ENCODE measurements at regions not wholly inside any gene's neighbourhood (a gene's known extent, or its start where the extent isn't known, plus 50 kb on each side); places are given as distances from the start of the nearest gene placed in this dataset.
"Not testable (repeated sequence)": the region's sequence is repeated elsewhere in the genome, so short reads cannot be mapped to it uniquely, and the experiment has no call there.

DNA sequence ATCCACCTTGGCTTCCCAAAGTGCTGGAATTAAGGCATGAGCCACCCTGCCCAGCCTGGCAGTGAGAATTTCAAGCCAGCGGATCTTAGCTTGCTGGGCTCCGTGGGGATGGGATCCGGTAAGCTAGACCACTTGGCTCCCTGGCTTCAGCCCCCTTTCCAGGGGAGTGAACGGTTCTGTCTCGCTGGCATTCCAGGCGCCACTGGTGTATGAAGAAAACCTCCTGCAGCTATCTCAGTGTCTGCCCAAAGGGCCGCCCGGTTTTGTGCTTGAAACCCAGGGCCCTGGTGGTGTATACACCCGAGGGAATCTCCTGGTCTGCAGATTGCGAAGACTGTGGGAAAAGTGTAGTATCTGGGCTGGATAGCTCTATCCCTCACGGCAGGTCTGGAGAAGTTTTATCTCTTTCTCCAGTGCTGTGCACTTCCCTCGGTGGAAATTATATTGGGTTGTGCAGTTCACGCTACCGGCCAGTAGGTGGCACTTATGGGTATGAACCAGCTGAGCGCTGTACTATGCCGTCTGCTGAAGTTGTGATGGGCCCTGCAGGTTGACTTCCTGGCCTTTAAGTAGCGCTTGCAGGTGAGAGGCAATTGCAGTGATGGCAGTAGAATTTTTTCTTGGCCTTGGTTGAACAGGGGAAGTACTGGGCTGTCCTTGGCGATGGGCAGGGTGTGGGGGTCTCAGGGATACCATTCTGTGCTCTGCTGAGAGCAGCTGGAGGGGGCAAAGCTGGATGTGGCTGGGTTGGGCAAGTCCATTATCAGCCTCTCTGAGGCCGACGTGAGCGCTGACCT is 138.0 kb upstream of the MTPN start:
- Histone ChIP-seq H3K9ac (ENCODE audit: extremely low read depth, insufficient read length, low read length) (no peak overlapping the region), H2BK5ac (ENCODE audit: insufficient read length, low read length) (no peak overlapping the region), H2AK5ac (ENCODE audit: insufficient read length, low read length) (no peak overlapping the region), H3T11ph (ENCODE audit: low read length) (no peak overlapping the region), H2AFZ (ENCODE audit: low read length) (no peak overlapping the region), H3K27me3 (ENCODE audit: insufficient read depth, low read length) (no peaks in the 10 kb centered on the region), H2BK20ac (ENCODE audit: low read depth, low read length, poor library complexity, severe bottlenecking) (no peak overlapping the region), H3K27ac (ENCODE audit: insufficient read length, low read depth, low read length) (no peak overlapping the region), H4K5ac (ENCODE audit: insufficient read length, low read depth, low read length) (no peak overlapping the region), H3K56ac (ENCODE audit: insufficient read length, low read depth, low read length) (no peak overlapping the region), H4K8ac (replicated peaks; ENCODE audit: insufficient read length, low read depth, low read length) (no peak overlapping the region), H3K9me3 (ENCODE audit: control insufficient read depth, low read depth, low read length) (no peaks in the 10 kb centered on the region), H3K79me2 (ENCODE audit: insufficient read depth, low read length) (no peaks in the 10 kb centered on the region), H2BK15ac (ENCODE audit: low read depth, low read length) (no peak overlapping the region), H3K23ac (ENCODE audit: insufficient read length, low read depth, low read length) (no peak overlapping the region), H3K4ac (ENCODE audit: low read depth, low read length) (no peak overlapping the region), H4K91ac (ENCODE audit: insufficient read length, low read depth, low read length) (no peak overlapping the region), H4K20me1 (ENCODE audit: control insufficient read depth, insufficient read depth, insufficient read length) (no peaks in the 10 kb centered on the region), H3K79me1 (ENCODE audit: insufficient read depth, low read depth, low read length, poor library complexity, severe bottlenecking) (no peaks in the 10 kb centered on the region), H2BK12ac (ENCODE audit: insufficient read length, low read depth, low read length) (no peak overlapping the region), H3K14ac (ENCODE audit: insufficient read depth, low read length) (no peak overlapping the region), H3K23me2 (ENCODE audit: insufficient read length, low read depth, low read length, poor library complexity, severe bottlenecking) (peaks cover 2% of the 10 kb centered on the region), H3K18ac (ENCODE audit: insufficient read length, low read depth, low read length) (no peak overlapping the region), H2BK120ac (ENCODE audit: low read depth, low read length, poor library complexity, severe bottlenecking) (no peak overlapping the region), H3K4me2 (ENCODE audit: insufficient read depth, insufficient read length, low read length) (no peak overlapping the region), H3K4me1 (ENCODE audit: insufficient read depth, low read length) (no peaks in the 10 kb centered on the region)
- Mint-ChIP-seq H3K4me3 (no peak overlapping the region), H3K27me3 (ENCODE audit: low read depth) (peaks cover 2% of the 10 kb centered on the region), H3K4me1 (peaks cover 2% of the 10 kb centered on the region in 2 experiments; a peak in 1 of 4 replicates), H3K9me3 (peaks cover 0 to under 1% of the 10 kb centered on the region in 2 experiments; a peak in 1 of 5 replicates), H3K36me3 (ENCODE audit: insufficient read depth in 1 of 3, low read depth in 3 of 3) (no peaks in the 10 kb centered on the region), H3K27ac (no peak overlapping the region)
- TF ChIP-seq CTCF (conservative IDR thresholded peaks at IDR 0.05), result peak; percentile 84
- peak; percentile 85 for DNase-seq
- WGBS (ENCODE audit: extremely low coverage, insufficient read length, low lambda C conversion rate), result no CpG with 5 or more reads among the region's 21 CpGs

- not testable (repeated sequence) for H3K79me2 ChIP-seq (ENCODE audit: insufficient read depth, low read length); H3K9me3 ChIP-seq (ENCODE audit: control insufficient read depth, low read depth, low read length); H4K20me1 ChIP-seq (ENCODE audit: control insufficient read depth, insufficient read depth, insufficient read length); H3K27me3 ChIP-seq (ENCODE audit: insufficient read depth, low read length); H2AK5ac ChIP-seq (ENCODE audit: insufficient read length, low read length); H3K27me3 Mint-ChIP-seq (ENCODE audit: low read depth); H3K23ac ChIP-seq (ENCODE audit: insufficient read length, low read depth, low read length); H3K4me2 ChIP-seq (ENCODE audit: insufficient read depth, insufficient read length, low read length); H4K5ac ChIP-seq (ENCODE audit: insufficient read length, low read depth, low read length); H2BK20ac ChIP-seq (ENCODE audit: low read depth, low read length, poor library complexity, severe bottlenecking); H2BK120ac ChIP-seq (ENCODE audit: low read depth, low read length, poor library complexity, severe bottlenecking); H3K9ac ChIP-seq (ENCODE audit: extremely low read depth, insufficient read length, low read length); H4K8ac ChIP-seq (replicated peaks; ENCODE audit: insufficient read length, low read depth, low read length); H3K4ac ChIP-seq (ENCODE audit: low read depth, low read length); H2BK15ac ChIP-seq (ENCODE audit: low read depth, low read length); H3K79me1 ChIP-seq (ENCODE audit: insufficient read depth, low read depth, low read length, poor library complexity, severe bottlenecking); H3K4me1 Mint-ChIP-seq; H3K4me1 ChIP-seq (ENCODE audit: insufficient read depth, low read length); H2AFZ ChIP-seq (ENCODE audit: low read length); DNase-seq; H3K18ac ChIP-seq (ENCODE audit: insufficient read length, low read depth, low read length); H3K27ac ChIP-seq (ENCODE audit: insufficient read length, low read depth, low read length); H2BK12ac ChIP-seq (ENCODE audit: insufficient read length, low read depth, low read length); H2BK5ac ChIP-seq (ENCODE audit: insufficient read length, low read length); H3K14ac ChIP-seq (ENCODE audit: insufficient read depth, low read length); H3T11ph ChIP-seq (ENCODE audit: low read length); H3K23me2 ChIP-seq (ENCODE audit: insufficient read length, low read depth, low read length, poor library complexity, severe bottlenecking); H3K36me3 Mint-ChIP-seq (ENCODE audit: insufficient read depth in 1 of 3, low read depth in 3 of 3); H3K56ac ChIP-seq (ENCODE audit: insufficient read length, low read depth, low read length); H4K91ac ChIP-seq (ENCODE audit: insufficient read length, low read depth, low read length); H3K9me3 Mint-ChIP-seq; H3K4me3 Mint-ChIP-seq
- WGBS (ENCODE audit: extremely low coverage, insufficient read length, low lambda C conversion rate), result no CpG with 5 or more reads among the region's 6 CpGs
- peak overlapping the region in 1 of 3 experiments; percentile 82; a peak in 1 of 7 replicates for H3K27ac Mint-ChIP-seq
These were observed 137.3 kb upstream of the MTPN start for GRCh38 chr7:136114467-136114866.
